ENCODE measurements at regions not wholly inside any gene's neighbourhood (a gene's known extent, or its start where the extent isn't known, plus 50 kb on each side); places are given as distances from the start of the nearest gene placed in this dataset.

GRCh38 chr13:34408640-34409039 is 533.4 kb upstream of the NBEA start:
- DNase-seq (ENCODE audit: extremely low read depth, insufficient read length): no peak
- no peak for TF ChIP-seq CTCF (IDR thresholded peaks at IDR 0.05; ENCODE audit: insufficient read depth, low read length, poor library complexity, severe bottlenecking)
- Histone ChIP-seq H3K27me3 (replicated peaks; ENCODE audit: control insufficient read depth, insufficient read depth, low read length) (no peaks in the 10 kb centered on the region), H3K36me3 (ENCODE audit: control insufficient read depth, insufficient read depth, low read length) (no peaks in the 10 kb centered on the region), H3K4me3 (replicated peaks; ENCODE audit: low read depth, low read length) (no peak overlapping the region)

- no peak for DNase-seq (ENCODE audit: extremely low read depth, insufficient read length)
- H3K36me3 ChIP-seq (ENCODE audit: control insufficient read depth, insufficient read depth, low read length): no peaks in the 10 kb centered on the region
- no peak for TF ChIP-seq CTCF (IDR thresholded peaks at IDR 0.05; ENCODE audit: insufficient read depth, low read length, poor library complexity, severe bottlenecking)
- H3K4me3 ChIP-seq (replicated peaks; ENCODE audit: low read depth, low read length): no peak overlapping the region
- no peaks in the 10 kb centered on the region for H3K27me3 ChIP-seq (replicated peaks; ENCODE audit: control insufficient read depth, insufficient read depth, low read length)
Observed at GRCh38 chr13:34409496-34410182, 532.4 kb upstream of the NBEA start.

GRCh38 chr13:34410678-34411077 is 531.4 kb upstream of the NBEA start:
- Histone ChIP-seq H3K36me3 (ENCODE audit: control insufficient read depth, insufficient read depth, low read length) (no peaks in the 10 kb centered on the region), H3K4me3 (replicated peaks; ENCODE audit: low read depth, low read length) (no peak overlapping the region), H3K27me3 (replicated peaks; ENCODE audit: control insufficient read depth, insufficient read depth, low read length) (no peaks in the 10 kb centered on the region)
- no peak for TF ChIP-seq CTCF (IDR thresholded peaks at IDR 0.05; ENCODE audit: insufficient read depth, low read length, poor library complexity, severe bottlenecking)
- no peak for DNase-seq (ENCODE audit: extremely low read depth, insufficient read length)

- TF ChIP-seq CTCF (IDR thresholded peaks at IDR 0.05; ENCODE audit: insufficient read depth, low read length, poor library complexity, severe bottlenecking): no peak
- no peak for DNase-seq (ENCODE audit: extremely low read depth, insufficient read length)
- no peaks in the 10 kb centered on the region for H3K36me3 ChIP-seq (ENCODE audit: control insufficient read depth, insufficient read depth, low read length)
- no peaks in the 10 kb centered on the region for H3K27me3 ChIP-seq (replicated peaks; ENCODE audit: control insufficient read depth, insufficient read depth, low read length)
- H3K4me3 ChIP-seq (replicated peaks; ENCODE audit: low read depth, low read length): no peak overlapping the region
Observed at GRCh38 chr13:34411177-34411576, 530.9 kb upstream of the NBEA start.

GRCh38 chr13:34411894-34412293 is 530.2 kb upstream of the NBEA start:
- H3K36me3 ChIP-seq (ENCODE audit: control insufficient read depth, insufficient read depth, low read length): no peaks in the 10 kb centered on the region
- no peak for DNase-seq (ENCODE audit: extremely low read depth, insufficient read length)
- no peaks in the 10 kb centered on the region for H3K27me3 ChIP-seq (replicated peaks; ENCODE audit: control insufficient read depth, insufficient read depth, low read length)
- H3K4me3 ChIP-seq (replicated peaks; ENCODE audit: low read depth, low read length): no peak overlapping the region
- TF ChIP-seq CTCF (IDR thresholded peaks at IDR 0.05; ENCODE audit: insufficient read depth, low read length, poor library complexity, severe bottlenecking): no peak

DNA sequence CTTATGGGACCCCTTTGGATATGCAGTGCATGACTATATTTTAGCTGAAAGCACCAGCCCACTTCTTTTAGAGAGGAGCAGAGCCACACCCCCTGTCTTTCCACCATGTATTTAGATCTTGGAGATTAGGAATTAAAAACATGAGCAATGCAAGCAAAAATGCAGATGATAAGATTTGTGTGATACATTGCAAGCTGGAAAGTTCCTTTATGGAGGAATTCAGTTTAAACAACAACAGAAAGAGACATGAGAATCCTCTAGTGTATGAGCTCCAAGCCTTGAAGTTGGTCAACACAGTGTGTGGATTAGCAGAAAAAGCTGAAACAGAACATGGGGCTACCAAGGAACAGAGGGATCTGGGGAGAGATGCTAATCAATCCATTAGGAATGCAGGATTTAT is 529.8 kb upstream of the NBEA start:
- H3K36me3 ChIP-seq (ENCODE audit: control insufficient read depth, insufficient read depth, low read length): no peaks in the 10 kb centered on the region
- TF ChIP-seq CTCF (IDR thresholded peaks at IDR 0.05; ENCODE audit: insufficient read depth, low read length, poor library complexity, severe bottlenecking): no peak
- no peak overlapping the region for H3K4me3 ChIP-seq (replicated peaks; ENCODE audit: low read depth, low read length)
- DNase-seq (ENCODE audit: extremely low read depth, insufficient read length): no peak
- H3K27me3 ChIP-seq (replicated peaks; ENCODE audit: control insufficient read depth, insufficient read depth, low read length): no peaks in the 10 kb centered on the region
